ENCODE measurements at regions not wholly inside any gene's neighbourhood (a gene's known extent, or its start where the extent isn't known, plus 50 kb on each side); places are given as distances from the start of the nearest gene placed in this dataset.

DNA sequence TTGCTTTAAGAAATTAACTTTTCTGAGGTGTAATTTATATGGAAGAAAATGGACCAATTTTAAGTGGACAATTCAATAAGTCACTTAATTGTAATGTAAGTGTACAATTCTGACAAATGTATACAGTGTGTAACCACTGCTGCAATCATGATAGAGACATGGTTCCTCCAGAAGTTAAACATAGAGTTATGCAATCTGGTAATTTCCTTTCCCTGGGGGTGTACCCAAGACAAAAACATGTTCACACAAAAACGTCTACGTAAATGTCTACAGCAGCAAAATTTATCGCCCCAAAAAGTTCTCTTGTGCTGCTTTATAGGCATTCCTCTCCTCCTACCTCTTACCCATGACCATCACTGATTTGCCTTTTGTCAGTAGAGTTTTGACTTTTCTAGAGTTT is 141.5 kb downstream of the AQP4 start:
- Histone ChIP-seq H3K27ac (ENCODE audit: low read depth, low read length) (no peak overlapping the region), H3K79me2 (ENCODE audit: insufficient read depth, low read length) (no peaks in the 10 kb centered on the region), H4K20me1 (ENCODE audit: insufficient read depth, low read length) (no peaks in the 10 kb centered on the region), H3K4me1 (ENCODE audit: insufficient read depth, low read length) (no peaks in the 10 kb centered on the region), H3K4me3 (ENCODE audit: insufficient read depth, low read length) (no peak overlapping the region), H3K36me3 (ENCODE audit: insufficient read depth, low read length) (no peaks in the 10 kb centered on the region), H3K9me3 (ENCODE audit: low read depth, low read length) (no peaks in the 10 kb centered on the region), H3K4me2 (ENCODE audit: insufficient read depth, low read length) (no peak overlapping the region), H2AFZ (ENCODE audit: low read length) (no peak overlapping the region), H3K27me3 (ENCODE audit: insufficient read depth, low read length) (no peaks in the 10 kb centered on the region)
- TF ChIP-seq, protein P1, sequence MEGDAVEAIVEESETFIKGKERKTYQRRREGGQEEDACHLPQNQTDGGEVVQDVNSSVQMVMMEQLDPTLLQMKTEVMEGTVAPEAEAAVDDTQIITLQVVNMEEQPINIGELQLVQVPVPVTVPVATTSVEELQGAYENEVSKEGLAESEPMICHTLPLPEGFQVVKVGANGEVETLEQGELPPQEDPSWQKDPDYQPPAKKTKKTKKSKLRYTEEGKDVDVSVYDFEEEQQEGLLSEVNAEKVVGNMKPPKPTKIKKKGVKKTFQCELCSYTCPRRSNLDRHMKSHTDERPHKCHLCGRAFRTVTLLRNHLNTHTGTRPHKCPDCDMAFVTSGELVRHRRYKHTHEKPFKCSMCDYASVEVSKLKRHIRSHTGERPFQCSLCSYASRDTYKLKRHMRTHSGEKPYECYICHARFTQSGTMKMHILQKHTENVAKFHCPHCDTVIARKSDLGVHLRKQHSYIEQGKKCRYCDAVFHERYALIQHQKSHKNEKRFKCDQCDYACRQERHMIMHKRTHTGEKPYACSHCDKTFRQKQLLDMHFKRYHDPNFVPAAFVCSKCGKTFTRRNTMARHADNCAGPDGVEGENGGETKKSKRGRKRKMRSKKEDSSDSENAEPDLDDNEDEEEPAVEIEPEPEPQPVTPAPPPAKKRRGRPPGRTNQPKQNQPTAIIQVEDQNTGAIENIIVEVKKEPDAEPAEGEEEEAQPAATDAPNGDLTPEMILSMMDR (IDR thresholded peaks at IDR 0.05; ENCODE audit: extremely low read depth, low read depth, low read length): no peak
- DNase-seq (ENCODE audit: insufficient read length, low spot score, missing footprints): no peak

DNA sequence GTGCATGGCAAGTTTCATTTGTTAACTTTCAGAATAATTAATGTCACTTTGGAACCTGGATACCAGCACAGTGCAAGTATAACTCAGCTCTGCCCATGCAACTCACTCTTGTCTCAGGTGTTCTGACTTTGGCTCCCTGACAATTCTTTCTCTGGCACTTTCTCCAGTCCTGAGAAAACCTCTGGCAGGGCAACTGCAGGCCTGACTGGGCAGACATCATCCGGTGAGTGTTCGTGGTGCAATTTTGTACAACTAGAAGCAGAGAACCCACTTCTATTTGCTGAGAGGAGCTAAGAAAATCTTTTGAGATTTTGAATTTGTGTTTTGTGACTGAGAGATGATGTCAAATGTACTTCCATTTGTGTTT is 143.0 kb downstream of the AQP4 start:
- DNase-seq (ENCODE audit: insufficient read length, low spot score, missing footprints): no peak
- no peak overlapping the region for H3K4me3 ChIP-seq (ENCODE audit: insufficient read depth, low read length)

DNA sequence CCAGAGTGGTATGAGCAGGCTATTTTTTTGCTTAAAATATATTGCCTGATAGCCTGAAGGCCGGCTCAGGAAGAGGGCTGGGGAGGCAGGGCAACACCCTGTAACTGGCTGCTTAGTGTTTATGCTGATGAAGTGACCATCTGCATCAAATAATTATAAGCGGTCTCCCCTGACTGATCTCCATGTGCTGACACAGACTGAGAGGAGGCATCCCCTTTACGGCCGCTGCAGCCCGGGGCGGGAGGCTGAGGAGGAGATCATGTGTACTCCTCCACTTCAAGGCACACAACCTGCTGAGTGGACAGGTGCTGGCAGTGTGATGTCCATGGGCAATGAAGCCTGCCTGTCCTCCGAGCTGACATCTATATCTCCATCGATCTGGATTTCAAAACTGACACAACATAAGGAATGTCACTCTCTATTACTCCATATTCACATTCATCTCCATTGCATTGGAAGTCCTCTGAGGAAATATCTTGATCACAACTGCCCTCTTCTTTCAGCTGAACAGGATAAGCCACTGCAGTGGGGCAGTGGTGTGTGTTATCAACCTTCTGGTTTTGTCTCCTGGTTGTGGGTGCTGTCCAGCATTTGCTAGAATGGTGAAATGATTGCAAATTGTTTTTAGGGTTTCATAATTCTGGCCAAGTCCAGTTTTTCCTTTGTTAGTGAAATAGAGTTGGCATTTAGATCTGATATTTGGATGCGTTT is 143.5 kb downstream of the AQP4 start:
- H3K79me2 ChIP-seq (ENCODE audit: insufficient read depth, low read length): no peaks in the 10 kb centered on the region
- no peaks in the 10 kb centered on the region for H3K9me3 ChIP-seq (ENCODE audit: low read depth, low read length)
- H3K4me2 ChIP-seq (ENCODE audit: insufficient read depth, low read length): no peak overlapping the region
- no peak overlapping the region for H3K4me3 ChIP-seq (ENCODE audit: insufficient read depth, low read length)
- H3K27me3 ChIP-seq (ENCODE audit: insufficient read depth, low read length): no peaks in the 10 kb centered on the region
- no peak overlapping the region for H3K27ac ChIP-seq (ENCODE audit: low read depth, low read length)
- H3K36me3 ChIP-seq (ENCODE audit: insufficient read depth, low read length): no peaks in the 10 kb centered on the region
- DNase-seq (ENCODE audit: insufficient read length, low spot score, missing footprints): no peak
- H3K4me1 ChIP-seq (ENCODE audit: insufficient read depth, low read length): no peaks in the 10 kb centered on the region
- H2AFZ ChIP-seq (ENCODE audit: low read length): no peak overlapping the region
- TF ChIP-seq, protein P1 (IDR thresholded peaks at IDR 0.05; ENCODE audit: extremely low read depth, low read depth, low read length): no peak
- no peaks in the 10 kb centered on the region for H4K20me1 ChIP-seq (ENCODE audit: insufficient read depth, low read length)

More for the DNA sequence above, 143.0 kb downstream of the AQP4 start:
- Histone ChIP-seq H2AFZ (ENCODE audit: low read length) (no peak overlapping the region), H3K4me1 (ENCODE audit: insufficient read depth, low read length) (no peaks in the 10 kb centered on the region), H4K20me1 (ENCODE audit: insufficient read depth, low read length) (no peaks in the 10 kb centered on the region), H3K4me2 (ENCODE audit: insufficient read depth, low read length) (no peak overlapping the region), H3K27ac (ENCODE audit: low read depth, low read length) (no peak overlapping the region), H3K79me2 (ENCODE audit: insufficient read depth, low read length) (no peaks in the 10 kb centered on the region), H3K9me3 (ENCODE audit: low read depth, low read length) (no peaks in the 10 kb centered on the region), H3K27me3 (ENCODE audit: insufficient read depth, low read length) (no peaks in the 10 kb centered on the region), H3K36me3 (ENCODE audit: insufficient read depth, low read length) (no peaks in the 10 kb centered on the region)
- TF ChIP-seq, protein P1 (IDR thresholded peaks at IDR 0.05; ENCODE audit: extremely low read depth, low read depth, low read length): no peak

DNA sequence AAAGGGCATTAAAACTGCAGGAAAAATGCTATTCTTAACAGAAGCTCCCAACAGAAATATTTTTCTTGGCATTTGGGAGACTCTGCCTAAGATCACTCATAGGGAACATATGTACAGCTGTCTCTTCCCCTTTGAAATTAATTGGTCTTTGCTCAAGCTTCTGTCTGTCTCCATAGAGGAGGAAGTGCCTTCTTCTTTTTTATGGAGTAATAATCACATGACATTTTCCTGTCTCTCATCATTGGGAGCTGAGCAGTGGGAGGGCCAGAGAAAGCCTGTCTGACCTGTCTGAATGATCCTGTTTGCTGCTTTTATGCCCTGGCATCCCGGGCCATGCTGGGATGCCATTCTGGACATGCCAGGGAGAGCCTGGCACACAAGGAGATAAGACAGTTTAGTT is 145.6 kb downstream of the AQP4 start:
- H3K27ac ChIP-seq (ENCODE audit: low read depth, low read length): no peak overlapping the region
- TF ChIP-seq, protein P1 (IDR thresholded peaks at IDR 0.05; ENCODE audit: extremely low read depth, low read depth, low read length): no peak
- no peak for DNase-seq (ENCODE audit: insufficient read length, low spot score, missing footprints)

More for the DNA sequence above, 145.6 kb downstream of the AQP4 start:
- Histone ChIP-seq H3K27me3 (ENCODE audit: insufficient read depth, low read length) (no peaks in the 10 kb centered on the region), H3K9me3 (ENCODE audit: low read depth, low read length) (no peaks in the 10 kb centered on the region), H4K20me1 (ENCODE audit: insufficient read depth, low read length) (no peaks in the 10 kb centered on the region), H2AFZ (ENCODE audit: low read length) (no peak overlapping the region), H3K36me3 (ENCODE audit: insufficient read depth, low read length) (no peaks in the 10 kb centered on the region), H3K4me2 (ENCODE audit: insufficient read depth, low read length) (no peak overlapping the region), H3K4me1 (ENCODE audit: insufficient read depth, low read length) (no peaks in the 10 kb centered on the region), H3K4me3 (ENCODE audit: insufficient read depth, low read length) (no peak overlapping the region), H3K79me2 (ENCODE audit: insufficient read depth, low read length) (no peaks in the 10 kb centered on the region)

Measured in osteoblast (primary cell).